GM19238 (cell line): ENCODE measurements at regions not wholly inside any gene's neighbourhood (a gene's known extent, or its start where the extent isn't known, plus 50 kb on each side); places are given as distances from the start of the nearest gene placed in this dataset.

ENCODE experiments used
- DNase-seq: peaks from one replicate; pipeline ENCODE4 v3.0.0; 2011; ENCODE audit warnings: low spot score; ENCODE audit not compliant: insufficient read length

DNA sequence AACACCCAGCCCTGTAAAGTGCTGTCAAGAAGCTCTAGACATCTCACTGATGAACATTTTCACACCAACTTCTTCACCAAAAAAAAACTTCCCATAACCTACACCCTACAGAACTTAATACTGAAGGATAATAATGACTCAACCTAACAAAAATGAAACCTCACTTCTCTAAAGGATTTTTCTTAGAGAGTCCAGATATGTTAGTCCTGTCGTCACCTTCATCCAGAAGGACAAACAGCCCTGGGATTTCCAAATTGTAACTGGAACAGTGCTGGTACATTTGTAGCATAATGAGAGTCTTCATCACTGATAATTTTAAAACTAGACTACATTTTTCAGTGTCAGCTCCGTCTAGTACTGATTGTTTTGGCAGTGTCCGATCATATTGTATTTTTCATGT is 528.6 kb upstream of the CELF2 start:
- DNase-seq = no peak

DNA sequence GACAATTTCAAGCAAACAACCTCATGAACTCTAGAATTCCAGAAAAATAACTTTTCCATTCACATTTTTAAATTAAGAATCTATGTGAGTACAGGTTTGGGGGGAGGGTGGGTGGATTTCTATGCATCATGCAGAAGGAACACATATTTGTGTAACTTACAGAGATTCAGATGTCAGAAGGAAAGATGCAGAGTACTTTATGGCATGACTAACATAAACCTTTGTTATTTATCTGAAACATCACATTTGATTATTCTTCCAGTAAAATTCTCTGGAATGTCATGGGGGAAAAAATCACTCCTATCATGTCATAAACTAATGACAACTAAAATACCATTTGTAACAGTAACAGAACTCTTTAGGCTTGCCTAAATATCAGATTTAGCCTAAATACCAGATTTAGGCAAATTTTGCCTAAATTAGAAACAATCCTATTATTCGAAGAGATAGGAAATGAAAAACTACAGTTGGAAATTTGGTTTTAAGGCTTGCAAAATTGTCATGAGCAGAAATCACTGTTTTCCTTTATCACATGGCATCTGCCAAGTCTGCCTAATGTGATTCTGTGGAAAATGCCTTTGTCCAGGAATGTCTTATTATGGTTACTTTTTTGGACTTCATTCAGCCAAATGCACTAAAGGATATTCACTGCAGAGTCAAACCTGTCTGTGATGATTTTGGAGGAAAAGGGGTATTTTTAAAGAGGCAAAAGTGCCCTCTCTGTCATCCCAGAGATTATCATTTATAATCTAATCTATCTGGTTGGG is 527.7 kb upstream of the CELF2 start:
- no peak for DNase-seq

DNA sequence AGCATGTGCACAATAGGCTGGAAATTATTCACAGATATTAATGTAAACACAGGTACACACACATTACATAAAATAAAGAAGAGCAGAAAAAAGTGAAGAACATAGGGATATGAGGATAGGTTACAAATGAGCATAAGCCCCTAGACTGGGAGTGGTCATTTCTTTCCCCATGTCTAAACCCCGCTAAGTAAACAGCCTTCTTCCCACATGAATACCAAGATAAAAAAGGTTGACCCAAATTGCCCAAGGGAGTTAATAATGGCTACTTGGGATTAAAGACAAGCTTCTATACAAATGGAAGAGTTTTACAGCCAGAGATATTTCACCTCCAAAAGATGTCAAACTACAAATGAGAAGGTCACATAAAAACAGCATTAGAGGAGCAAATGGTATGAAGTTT is 527.1 kb upstream of the CELF2 start:
- no peak for DNase-seq

DNA sequence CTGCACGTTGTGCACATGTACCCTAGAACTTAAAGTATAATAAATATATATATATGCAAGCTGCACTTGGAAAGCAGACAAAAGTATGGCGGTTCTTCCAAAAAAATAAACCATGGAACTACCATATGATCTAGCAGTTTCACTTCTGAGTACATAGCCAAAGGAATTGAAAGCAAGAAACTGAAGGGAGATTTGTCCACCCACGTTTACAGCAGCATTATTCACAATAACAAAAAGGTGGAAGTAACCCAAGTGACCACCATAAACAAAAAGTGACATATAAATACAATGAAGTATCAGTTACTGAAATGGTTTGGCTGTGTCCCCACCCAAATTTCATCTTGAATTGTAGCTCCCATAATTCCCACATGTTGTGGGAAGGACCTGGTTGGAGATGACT is 525.3 kb upstream of the CELF2 start:
- no peak for DNase-seq

DNA sequence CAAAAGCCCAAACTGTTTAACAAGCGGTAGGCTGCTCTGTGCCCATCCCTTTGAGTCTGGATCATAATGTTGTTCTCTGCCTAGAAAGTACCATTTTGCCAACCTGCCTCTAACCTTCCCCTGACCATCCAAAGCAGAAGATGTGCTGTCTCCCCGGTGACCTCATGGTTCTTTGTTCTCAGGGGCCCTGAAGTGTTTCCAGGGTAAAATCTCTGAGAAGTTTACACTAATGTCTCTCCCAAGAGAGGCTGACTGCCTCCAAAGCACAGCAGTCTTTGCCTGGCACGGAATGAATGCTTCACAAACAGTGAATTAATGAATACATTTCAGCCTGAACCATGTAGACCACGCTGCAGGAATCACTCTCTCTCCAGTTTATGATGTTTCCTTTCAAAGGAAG is 523.8 kb upstream of the CELF2 start:
- DNase-seq = no peak

DNA sequence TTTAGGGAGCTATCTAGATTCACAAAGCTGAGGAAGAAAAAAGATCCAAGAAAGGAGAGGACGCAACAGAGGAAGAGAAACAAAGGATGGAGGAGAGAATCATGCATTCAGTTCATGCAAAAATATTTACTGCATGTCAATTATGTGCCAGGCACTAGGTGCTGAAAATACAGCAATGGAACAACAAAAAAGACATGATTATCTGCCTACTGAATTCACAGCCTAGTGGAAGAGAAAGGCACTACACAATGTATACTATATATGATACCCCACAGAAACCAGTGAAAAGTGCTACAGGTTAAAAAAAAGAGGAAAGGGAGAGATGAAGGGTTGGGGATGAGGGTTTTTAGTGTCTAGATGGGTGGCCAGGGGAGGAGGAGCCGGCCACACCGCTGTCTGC is 520.4 kb upstream of the CELF2 start:
- no peak for DNase-seq

DNA sequence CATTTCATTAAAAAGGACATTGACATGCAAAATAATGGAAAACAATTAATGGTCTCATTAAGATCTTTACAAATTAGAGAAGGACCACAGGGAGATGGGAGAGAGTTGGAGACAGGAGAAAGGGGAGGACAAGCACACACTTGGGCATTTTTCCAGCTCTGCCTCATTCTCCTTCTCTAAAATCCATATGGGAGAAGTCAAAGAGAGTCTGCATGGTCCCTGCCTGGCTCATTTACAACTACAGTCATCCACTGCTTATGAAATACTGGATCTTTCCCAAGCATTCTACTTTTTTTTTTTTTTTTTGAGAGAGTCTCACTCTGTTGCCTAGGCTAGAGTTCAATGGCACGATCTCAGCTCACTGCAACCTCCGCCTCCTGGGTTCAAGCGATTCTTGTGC is 518.9 kb upstream of the CELF2 start:
- DNase-seq = no peak

DNA sequence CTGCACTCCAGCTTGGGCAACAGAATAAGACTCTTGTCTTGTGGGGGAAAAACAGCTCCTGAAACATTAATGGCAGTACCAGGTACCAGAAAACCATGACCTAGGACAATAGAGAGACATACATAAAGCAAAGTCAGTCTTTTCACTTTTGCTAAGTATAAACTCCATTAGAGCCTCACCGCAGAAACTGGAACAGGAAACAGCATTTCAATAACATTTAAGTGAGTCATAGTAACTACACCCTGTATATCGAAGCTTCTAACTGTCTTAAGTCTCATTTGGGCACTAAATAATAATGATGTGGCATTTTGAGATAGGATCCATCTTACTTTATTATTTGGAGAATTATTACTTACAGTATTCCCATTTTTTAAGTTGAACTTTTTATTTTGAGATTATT is 517.8 kb upstream of the CELF2 start:
- no peak for DNase-seq

DNA sequence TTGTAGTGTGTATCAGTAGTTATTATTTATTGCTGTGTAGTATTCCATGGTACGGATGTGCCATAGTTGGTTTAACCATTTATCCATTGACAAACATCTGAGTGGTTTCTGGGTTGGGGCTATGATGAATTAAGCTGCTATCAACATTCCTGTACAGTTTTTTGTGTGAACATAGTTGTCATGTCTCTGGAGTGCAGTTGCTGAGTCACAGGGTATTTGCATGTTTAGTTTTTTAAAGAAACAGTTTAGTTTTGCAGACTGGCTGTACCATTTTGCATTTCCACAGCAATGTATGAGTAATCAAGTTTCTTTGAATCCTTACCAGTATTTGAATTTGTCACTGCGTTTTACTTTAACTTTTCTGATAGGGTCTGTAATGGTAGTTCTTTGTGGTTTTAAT is 516.7 kb upstream of the CELF2 start:
- no peak for DNase-seq

DNA sequence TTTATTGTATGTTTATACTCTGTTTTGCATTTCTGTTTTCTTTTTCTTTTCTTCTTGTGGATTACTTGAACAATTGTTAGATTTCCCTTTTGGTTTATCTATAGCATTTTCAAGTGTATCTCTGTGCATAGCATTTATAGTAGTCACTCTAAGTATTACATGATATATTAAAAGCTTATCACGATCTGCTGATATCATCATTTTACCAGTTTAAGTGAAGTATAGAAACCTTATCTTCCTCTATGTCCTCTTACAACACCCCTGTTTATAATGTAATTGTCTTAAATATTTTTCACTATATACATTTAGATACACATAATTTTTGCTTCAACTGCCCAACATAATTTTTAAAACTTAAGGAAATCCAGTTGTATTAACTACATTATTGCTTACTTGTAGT is 513.9 kb upstream of the CELF2 start:
- DNase-seq = no peak

DNA sequence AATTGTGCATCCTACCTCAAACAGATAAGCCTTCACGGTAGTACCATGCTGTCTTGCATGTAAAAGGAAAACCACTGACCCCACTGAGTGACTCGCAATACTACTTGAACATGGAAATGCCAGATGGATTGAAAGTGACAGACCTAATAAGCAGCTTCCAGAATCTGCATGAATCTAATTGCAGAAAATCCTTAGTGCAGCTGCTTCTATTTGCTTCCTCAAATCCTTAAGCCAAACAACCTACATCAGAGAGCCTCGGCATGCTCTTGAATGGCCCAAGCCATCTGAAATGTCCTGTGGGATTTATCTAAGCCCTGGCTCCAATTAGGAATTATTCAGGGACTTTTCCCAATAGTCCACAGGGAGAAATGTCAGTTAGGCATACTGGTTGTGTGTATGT is 509.5 kb upstream of the CELF2 start:
- no peak for DNase-seq

DNA sequence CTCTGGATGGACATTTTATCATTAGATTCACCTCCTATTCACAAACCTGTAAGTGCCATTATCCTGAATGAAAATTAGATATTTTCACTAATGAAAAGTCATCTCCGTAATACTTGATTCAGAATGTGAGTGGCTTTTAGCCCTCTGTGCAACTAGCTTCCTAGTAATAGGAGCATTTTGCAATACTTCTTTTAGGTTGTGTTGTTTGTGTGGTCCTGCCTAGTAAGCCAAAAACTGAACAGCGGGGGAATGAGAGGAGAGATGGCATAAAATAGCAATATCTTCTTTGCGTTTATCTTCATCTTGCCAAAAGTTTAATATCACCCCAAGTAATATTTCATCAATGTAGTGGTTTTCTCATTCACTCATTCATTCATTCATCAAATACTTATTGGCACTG is 507.5 kb upstream of the CELF2 start:
- DNase-seq = no peak

DNA sequence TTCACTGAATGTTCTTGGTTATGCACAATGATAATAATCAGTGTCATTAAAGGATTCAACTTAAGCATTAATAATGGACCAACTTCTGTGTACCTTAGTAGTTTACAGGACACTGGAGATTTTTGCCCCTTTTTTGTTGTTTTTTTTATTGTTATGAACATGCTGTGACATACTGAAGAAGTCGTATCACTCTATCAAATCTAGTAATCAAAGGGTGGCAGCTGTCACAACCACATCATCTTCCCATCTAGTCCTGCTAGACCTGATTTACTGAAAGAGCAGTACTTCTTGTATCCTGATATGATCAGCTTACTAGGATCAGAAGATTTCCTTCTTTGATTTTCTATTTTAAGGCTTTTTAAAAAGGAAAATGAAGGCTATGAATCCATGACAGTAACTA is 504.6 kb upstream of the CELF2 start:
- no peak for DNase-seq

DNA sequence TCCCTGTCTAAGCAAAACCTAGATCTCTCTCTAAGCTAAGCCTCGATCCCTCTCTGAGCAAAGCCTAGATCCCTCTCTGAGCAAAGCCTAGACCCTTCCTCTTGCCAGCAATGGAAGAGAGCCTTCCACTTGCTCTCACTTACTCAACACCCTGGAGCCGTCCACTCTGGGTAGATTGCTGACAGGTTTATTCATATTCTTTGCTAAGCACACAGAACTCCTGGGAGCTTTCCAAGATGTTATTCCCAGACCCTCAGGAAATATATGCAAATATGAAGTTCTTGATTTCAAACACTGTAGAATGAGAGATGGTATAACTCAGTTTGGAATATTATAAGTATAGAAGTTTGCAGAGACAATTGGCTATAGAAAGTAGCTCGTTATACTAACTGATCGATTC is 503.8 kb upstream of the CELF2 start:
- no peak for DNase-seq

DNA sequence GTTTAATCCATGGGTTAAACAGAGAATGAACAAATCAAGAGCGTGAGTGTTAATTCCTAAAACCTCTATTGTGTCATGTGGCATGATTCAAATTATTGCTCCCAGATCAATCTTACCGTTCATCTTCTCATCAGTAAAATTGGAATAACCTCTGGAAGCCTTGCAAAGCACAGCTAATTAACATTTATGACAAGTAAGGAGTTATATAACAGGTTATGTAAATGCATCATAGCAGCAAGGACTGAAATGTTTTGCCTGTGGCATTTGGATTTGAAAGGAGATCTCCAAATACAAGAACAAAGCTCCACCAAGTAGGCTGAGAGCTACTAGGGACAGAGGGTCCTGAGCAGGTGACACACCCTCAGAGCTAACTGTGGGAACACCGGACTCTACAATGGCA is 502.9 kb upstream of the CELF2 start:
- DNase-seq = no peak

DNA sequence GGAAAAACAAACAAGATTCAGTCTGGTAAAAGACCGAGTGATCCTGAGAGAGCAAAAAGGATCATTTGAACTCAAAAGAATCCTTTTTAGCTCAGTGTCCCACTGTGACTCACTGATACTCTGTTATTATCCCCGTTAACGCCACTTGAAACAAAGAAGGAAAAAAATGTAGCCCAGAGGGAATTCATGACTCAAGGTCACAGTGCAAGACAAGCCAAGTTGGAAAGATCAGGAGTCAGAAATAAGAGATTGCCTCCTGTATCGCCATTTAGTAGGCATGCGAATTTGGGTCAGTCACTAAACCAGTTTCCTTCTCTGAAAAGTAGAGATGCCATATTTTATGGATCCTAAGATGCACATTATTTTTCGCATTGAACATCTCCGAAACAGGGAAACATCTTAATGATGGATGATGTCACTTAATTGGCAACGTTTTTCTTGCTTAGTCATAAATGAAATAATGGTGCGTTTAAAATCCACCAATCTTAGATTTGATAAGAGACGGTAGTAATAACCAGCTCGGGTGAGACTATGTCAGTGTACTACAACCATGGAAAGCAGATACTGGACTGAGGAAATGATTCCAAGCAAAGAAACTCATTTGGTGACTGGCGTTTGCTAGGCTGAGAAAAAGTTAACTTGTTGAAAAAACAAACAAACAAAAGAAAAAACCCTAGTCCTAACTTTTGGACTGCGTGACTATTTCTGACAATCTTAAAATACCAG is 502.0 kb upstream of the CELF2 start:
- DNase-seq = no peak

DNA sequence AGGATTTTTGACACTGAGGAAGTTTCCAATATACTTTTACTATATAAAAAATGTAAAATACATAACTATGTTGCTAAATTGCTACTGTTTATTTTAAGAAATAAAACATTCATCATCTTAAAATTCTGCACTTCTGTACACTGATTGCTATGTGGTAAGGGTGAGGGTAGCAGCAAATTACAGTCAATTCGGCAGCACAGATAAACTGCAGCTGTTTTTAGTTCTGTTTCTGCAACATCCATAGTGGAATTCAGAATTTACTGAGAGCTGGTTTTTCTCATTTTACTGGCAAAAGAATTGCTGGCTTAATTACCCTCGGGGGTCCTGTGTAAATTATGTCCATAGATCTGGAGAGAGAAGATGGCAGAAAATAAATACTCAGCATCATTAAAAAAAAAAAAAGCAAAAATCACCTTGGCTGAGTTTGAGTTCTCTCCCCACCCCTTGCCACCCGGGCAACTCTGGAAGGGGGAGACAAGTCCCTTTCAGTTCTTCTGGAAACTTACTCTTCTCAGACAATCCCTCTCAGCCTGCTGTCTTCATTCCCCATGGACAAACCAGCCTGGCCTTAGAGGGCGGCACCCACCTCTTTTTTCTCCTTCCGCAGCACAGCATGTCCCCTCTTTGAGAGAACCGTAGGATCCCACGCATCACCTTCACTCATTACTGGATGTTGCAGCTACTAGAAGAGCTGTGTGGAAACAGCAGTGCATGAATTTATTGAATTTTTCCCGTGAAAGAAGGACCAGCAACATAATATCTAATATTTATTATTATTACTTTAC is 501.1 kb upstream of the CELF2 start:
- no peak for DNase-seq

DNA sequence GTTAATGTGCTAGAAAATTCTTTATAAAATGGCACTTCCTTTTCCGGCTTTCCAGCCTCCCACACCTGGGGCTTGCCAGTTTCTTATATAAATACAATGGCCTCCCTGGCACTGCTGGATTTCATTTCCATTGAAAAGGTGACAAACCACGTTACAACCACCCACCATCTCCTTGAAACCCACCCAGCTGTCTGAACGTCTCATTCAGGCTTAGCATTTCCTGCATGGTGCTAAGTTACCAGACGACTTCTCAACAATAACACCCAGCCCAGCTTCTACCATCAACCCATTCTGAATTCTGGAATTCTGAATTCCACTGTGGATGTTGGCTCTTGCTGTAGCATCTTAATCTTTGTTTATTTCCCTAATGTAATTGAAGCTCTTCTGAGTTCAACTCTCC is 499.8 kb upstream of the CELF2 start:
- no peak for DNase-seq

DNA sequence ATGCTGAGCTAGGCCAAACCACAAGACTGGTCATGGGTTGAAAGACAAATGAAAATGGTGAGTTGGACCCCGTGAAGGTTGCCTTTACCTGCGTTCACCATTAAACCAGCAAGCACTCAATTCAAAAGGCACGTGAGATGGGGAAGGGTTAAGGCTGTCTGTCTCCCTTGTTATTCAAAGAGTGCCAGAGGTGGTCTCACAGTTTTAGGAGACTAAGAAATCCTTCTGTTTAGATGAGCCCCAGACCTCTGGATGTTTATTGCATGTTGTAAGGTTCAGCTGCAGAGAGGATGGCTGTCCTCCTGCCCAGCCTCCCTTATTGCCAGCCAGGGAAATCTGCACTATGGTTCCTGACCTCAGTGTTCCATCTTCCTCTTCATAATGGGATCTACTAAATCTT is 498.0 kb upstream of the CELF2 start:
- no peak for DNase-seq

DNA sequence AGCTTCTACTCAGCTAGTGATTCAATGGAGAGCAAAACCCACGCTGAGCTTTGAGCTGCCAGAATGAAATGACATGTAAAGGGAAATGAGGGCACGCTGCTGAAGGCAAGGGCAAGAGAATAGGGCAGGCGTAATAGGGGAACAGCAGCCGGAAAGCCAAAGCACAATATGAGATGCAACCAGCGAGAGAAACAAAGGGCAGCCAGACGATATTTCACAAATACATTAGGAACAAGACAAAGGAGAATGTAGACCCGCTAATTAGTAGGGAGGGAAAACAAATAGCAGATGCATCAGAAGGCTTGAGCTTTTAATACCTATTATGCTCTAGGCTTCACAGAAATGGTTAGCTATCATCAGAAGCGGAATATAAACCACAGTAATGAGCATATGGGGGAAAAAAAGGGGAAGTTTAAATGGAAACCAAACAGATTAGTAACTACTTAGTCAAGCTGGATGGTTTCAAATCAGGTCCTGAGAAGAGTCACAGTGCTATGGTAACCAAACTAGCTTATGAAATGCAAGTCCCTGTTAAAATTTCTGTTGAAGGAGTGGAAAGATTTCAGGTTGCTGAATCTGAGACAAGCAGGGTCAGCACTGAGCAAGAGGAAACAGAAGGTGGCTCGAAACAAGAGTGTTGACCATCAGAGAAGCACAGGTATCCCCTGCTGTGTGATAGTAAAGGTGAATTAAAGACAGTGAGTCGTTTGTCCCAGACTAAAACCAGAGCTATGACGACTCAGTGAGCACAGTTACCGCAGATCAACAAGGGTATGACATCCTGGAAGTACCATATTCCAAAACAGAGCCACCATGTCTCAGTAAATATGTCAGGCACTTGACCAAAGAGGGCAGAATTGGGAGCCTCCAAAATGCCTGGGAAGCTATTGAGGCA is 496.9 kb upstream of the CELF2 start:
- DNase-seq = no peak

DNA sequence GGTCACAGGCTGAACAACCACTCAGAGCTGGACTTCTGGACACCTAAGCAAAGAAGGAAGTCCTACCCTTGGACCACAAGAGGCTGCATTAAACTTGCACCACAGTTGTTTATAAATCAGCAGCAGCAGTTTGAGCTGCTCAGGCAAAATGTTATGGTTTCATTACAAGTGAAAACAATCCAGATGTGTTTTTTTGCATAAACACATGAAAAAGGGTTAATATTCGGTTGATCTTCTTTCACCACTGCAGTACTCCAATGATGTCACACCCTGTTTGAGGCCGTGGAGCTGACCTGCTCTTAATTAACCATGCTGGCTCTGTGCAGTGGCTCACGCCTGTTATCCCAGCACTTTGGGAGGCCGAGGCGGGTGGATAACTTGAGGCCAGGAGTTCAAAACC is 490.8 kb upstream of the CELF2 start:
- no peak for DNase-seq
